HCT116 (cell line): ENCODE measurements at regions not wholly inside any gene's neighbourhood (a gene's known extent, or its start where the extent isn't known, plus 50 kb on each side); places are given as distances from the start of the nearest gene placed in this dataset.

ENCODE experiments used
- ATAC-seq: fragments of 200-7000 bp; cut with Tn5 transposase; 2 replicates; pipeline ENCODE4 v1.9.1; 2020; ENCODE audit warnings: mild to moderate bottlenecking, moderate library complexity
- BruUV-seq: library from RNA; stranded (reverse); fragments of 400-500 nt; replicated peaks from 2 replicates; lab custom pipeline; 2021; lab: Mats Ljungman, UMichigan
- CTCF ChIA-PET: fragments of 300-600 bp; sonication (Branson Sonifier 250); formaldehyde crosslinking; loops from one replicate; lab custom pipeline; 2021; ENCODE audit warnings: antibody characterized with exemption; lab: Charles Lee
- POLR2A ChIA-PET: fragments of 300-600, 350-600 bp; sonication (Branson Sonifier 250); formaldehyde crosslinking; loops from one replicate; lab custom pipeline; 2021; ENCODE audit warnings: antibody characterized with exemption; lab: Charles Lee
- RAD21 ChIA-PET, 2 experiments: fragments of 300-600 bp; sonication (Branson Sonifier 250); formaldehyde crosslinking; loops; one replicate each; lab custom pipeline; 2023; ENCODE audit warnings: low total read pairs in 2 of 2; ENCODE audit not compliant: uncharacterized antibody in 2 of 2, unreplicated experiment in 2 of 2, low non-redundant PET in 1 of 2; lab: Charles Lee
- DNase-seq: peaks from one replicate; pipeline ENCODE4 v3.0.0-alpha.2; 2010; ENCODE audit warnings: low read depth, low spot score
- H2AFZ ChIP-seq: fragments of 200-600 bp; shearing (Covaris generic), sonication (generic); 2 replicates; pipeline ENCODE4 v1.6.1; 2017; ENCODE audit warnings: low read depth, mixed run types, mixed read lengths, antibody characterized with exemption, low read length; ENCODE audit not compliant: poor library complexity, severe bottlenecking
- H3K27ac ChIP-seq: 2 replicates; pipeline ENCODE4 v1.5.1; 2012; ENCODE audit warnings: low read depth, low read length
- H3K27me3 ChIP-seq: fragments of 200-600 bp; sonication (generic); 2 replicates; pipeline ENCODE4 v1.6.1; 2016; ENCODE audit warnings: mixed run types, low read length, mixed read lengths; ENCODE audit not compliant: insufficient read depth
- H3K36me3 ChIP-seq, 2 experiments: fragments of 200-500 bp in 1 of 2; fragments of 200-600 bp in 1 of 2; sonication (Bioruptor generic) in 1 of 2; sonication (generic) in 1 of 2; 2 replicates each; pipeline versions ENCODE4 v1.5.1 to v1.6.1; 2014 to 2016; ENCODE audit warnings: low read length in 2 of 2, inconsistent platforms in 1 of 2, mixed read lengths in 1 of 2, mixed run types in 1 of 2; ENCODE audit not compliant: insufficient read depth in 2 of 2, control insufficient read depth in 1 of 2
- H3K4me1 ChIP-seq, 2 experiments: fragments of 200-600 bp in 1 of 2; sonication (generic) in 1 of 2; 2 replicates each; pipeline versions ENCODE4 v1.5.1 to v1.6.1; 2012 to 2017; ENCODE audit warnings: low read length in 2 of 2, inconsistent platforms in 1 of 2, mild to moderate bottlenecking in 1 of 2, mixed read lengths in 1 of 2, mixed run types in 1 of 2, moderate library complexity in 1 of 2; ENCODE audit not compliant: insufficient read depth in 2 of 2, control insufficient read depth in 1 of 2
- H3K4me2 ChIP-seq: fragments of 200-600 bp; sonication (generic); 2 replicates; pipeline ENCODE4 v1.6.1; 2017; ENCODE audit warnings: mixed run types, low read length, mixed read lengths
- H3K4me3 ChIP-seq, 2 experiments: fragments of 200-600 bp in 1 of 2; sonication (generic) in 1 of 2; replicated peaks in 1 of 2; 2 replicates each; pipeline ENCODE4 v1.5.1; 2011 to 2016; ENCODE audit warnings: low read length in 2 of 2, control low read depth in 1 of 2, low read depth in 1 of 2, mild to moderate bottlenecking in 1 of 2, mixed read lengths in 1 of 2, mixed run types in 1 of 2
- H3K79me2 ChIP-seq: fragments of 200-600 bp; sonication (generic); 2 replicates; pipeline ENCODE4 v1.6.1; 2017; ENCODE audit warnings: mild to moderate bottlenecking, mixed run types, low read length, moderate library complexity, mixed read lengths; ENCODE audit not compliant: insufficient read depth
- H3K9ac ChIP-seq: fragments of 200-600 bp; sonication (generic); 2 replicates; pipeline ENCODE4 v1.6.1; 2016; ENCODE audit warnings: low read length, mixed read lengths
- H3K9me2 ChIP-seq: fragments of 200-600 bp; sonication (generic), shearing (Covaris generic); 2 replicates; pipeline ENCODE4 v1.6.1; 2017; ENCODE audit warnings: mixed run types, mild to moderate bottlenecking, moderate library complexity; ENCODE audit not compliant: insufficient read depth
- H3K9me3 ChIP-seq, 2 experiments: fragments of 200-500 bp in 1 of 2; fragments of 200-600 bp in 1 of 2; sonication (Bioruptor generic) in 1 of 2; sonication (generic) in 1 of 2; 2 replicates each; pipeline ENCODE4 v1.6.1; 2014 to 2017; ENCODE audit warnings: low read length in 2 of 2, mixed read lengths in 2 of 2, inconsistent platforms in 1 of 2, low read depth in 1 of 2, mild to moderate bottlenecking in 1 of 2, mixed run types in 1 of 2, moderate library complexity in 1 of 2; ENCODE audit not compliant: control insufficient read depth in 1 of 2, insufficient read depth in 1 of 2
- H4K20me1 ChIP-seq: fragments of 200-600 bp; sonication (generic), shearing (Covaris generic); 2 replicates; pipeline ENCODE4 v1.6.1; 2017; ENCODE audit warnings: mixed run types, mild to moderate bottlenecking, moderate library complexity; ENCODE audit not compliant: insufficient read depth
- ATF3 ChIP-seq: IDR thresholded peaks from 2 replicates; pipeline ENCODE4 v1.6.1; 2012
- EGR1 ChIP-seq: IDR thresholded peaks from 2 replicates; pipeline ENCODE4 v1.6.1; 2012; ENCODE audit warnings: low read depth
- ELF1 ChIP-seq: IDR thresholded peaks from 2 replicates; pipeline ENCODE4 v1.6.1; 2012; ENCODE audit warnings: low read depth, borderline replicate concordance
- EZH2phosphoT487 ChIP-seq: fragments of 200-600 bp; IDR thresholded peaks from 2 replicates; pipeline ENCODE4 v1.6.1; 2018; ENCODE audit warnings: antibody characterized with exemption, borderline replicate concordance
- MAX ChIP-seq: IDR thresholded peaks from 2 replicates; pipeline ENCODE4 v1.6.1; 2012
- POLR2AphosphoS5 ChIP-seq: IDR thresholded peaks from 2 replicates; pipeline ENCODE4 v1.6.1; 2011; ENCODE audit warnings: mild to moderate bottlenecking, low read depth, low read length, moderate library complexity
- RAD21 ChIP-seq: IDR thresholded peaks from 2 replicates; pipeline ENCODE4 v1.6.1; 2012; ENCODE audit warnings: low read depth, mild to moderate bottlenecking
- REST ChIP-seq: IDR thresholded peaks from 2 replicates; pipeline ENCODE4 v1.6.1; 2012; ENCODE audit warnings: low read depth
- SRF ChIP-seq: IDR thresholded peaks from 2 replicates; pipeline ENCODE4 v1.6.1; 2012; ENCODE audit warnings: low read depth
- TCF7L2 ChIP-seq: IDR thresholded peaks from 2 replicates; pipeline ENCODE4 v1.7.0; 2011; ENCODE audit warnings: borderline replicate concordance, inconsistent platforms; ENCODE audit not compliant: insufficient read depth, insufficient read length; ENCODE audit errors: extremely low read depth
- YY1 ChIP-seq: IDR thresholded peaks from 2 replicates; pipeline ENCODE4 v1.6.1; 2011; ENCODE audit warnings: low read length, low read depth, moderate library complexity, mild to moderate bottlenecking; ENCODE audit not compliant: insufficient replicate concordance; ENCODE audit errors: extremely low read depth
- ZBTB33 ChIP-seq: IDR thresholded peaks from 2 replicates; pipeline ENCODE4 v1.6.1; 2011; ENCODE audit warnings: mild to moderate bottlenecking, low read length, moderate library complexity; ENCODE audit not compliant: insufficient replicate concordance; ENCODE audit errors: extremely low read depth
- ZFX ChIP-seq: fragments of 450-650 bp; IDR thresholded peaks from 2 replicates; pipeline ENCODE4 v1.6.1; 2017
- intact Hi-C: fragments of 100-400 bp; cut with micrococcal nuclease; formaldehyde crosslinking; loops from 2 replicates; pipeline ENCODE4 v1.10.0; 2022

GRCh38 chr9:73515216-73515615, 363.6 kb downstream of the ANXA1 start:
- Histone ChIP-seq H3K4me3 (no peak overlapping the region), H3K79me2 (no peaks in the 10 kb centered on the region), H3K9me3 (no peaks in the 10 kb centered on the region), H3K4me1 (no peaks in the 10 kb centered on the region), H4K20me1 (no peaks in the 10 kb centered on the region), H3K27ac (no peak overlapping the region), H3K36me3 (no peaks in the 10 kb centered on the region), H3K27me3 (0 out of 2 replicates have a peak, but pooled peaks cover 3% of the 10 kb centered on the region), H2AFZ (no peak overlapping the region), H3K9ac (no peak overlapping the region), H3K9me2 (no peaks in the 10 kb centered on the region), H3K4me2 (no peak overlapping the region)
- DNase-seq = no peak
- no TSS peak for BruUV-seq
- ChIA-PET POLR2A (no interaction called here), CTCF (no interaction called here), RAD21 (no interaction called here)
- intact Hi-C loops = no loop called here
- TF ChIP-seq RAD21 (no peak), ZFX (no peak), ZBTB33 (no peak), EZH2phosphoT487 (no peak), POLR2AphosphoS5 (no peak), EGR1 (no peak), ATF3 (no peak), TCF7L2 (no peak), SRF (no peak), YY1 (no peak), REST (no peak), ELF1 (no peak), MAX (no peak)
- TF ChIP-seq, all 23 proteins: peak for 0
- no peak for ATAC-seq
